ENCODE measurements at regions not wholly inside any gene's neighbourhood (a gene's known extent, or its start where the extent isn't known, plus 50 kb on each side); places are given as distances from the start of the nearest gene placed in this dataset.

- no peak for DNase-seq
Measured at GRCh38 chr5:26193626-26194025, 844.8 kb downstream of the CDH9 start.

GRCh38 chr5:26192486-26192885 lies 845.9 kb downstream of the CDH9 start:
- DNase-seq: no peak

- DNase-seq: no peak
Measured at GRCh38 chr5:26181582-26181981, 856.8 kb downstream of the CDH9 start.

- DNase-seq: no peak
Measured at GRCh38 chr5:26148569-26149107, 889.7 kb downstream of the CDH9 start.

GRCh38 chr5:26143259-26143658 lies 895.1 kb downstream of the CDH9 start:
- no peak for DNase-seq

GRCh38 chr5:26121338-26121737 lies 917.0 kb downstream of the CDH9 start:
- DNase-seq: no peak

GRCh38 chr5:26104175-26104574 lies 934.2 kb downstream of the CDH9 start:
- DNase-seq: no peak

GRCh38 chr5:26060212-26060611 lies 978.2 kb downstream of the CDH9 start:
- DNase-seq: no peak

- no peak for DNase-seq
Measured at GRCh38 chr5:26054594-26054993, 983.8 kb downstream of the CDH9 start.

- DNase-seq: no peak
Measured at GRCh38 chr5:26034813-26035212, 1003.6 kb downstream of the CDH9 start.

- DNase-seq: no peak
Measured at GRCh38 chr5:26031481-26031880, 1006.9 kb downstream of the CDH9 start.

- no peak for DNase-seq
Measured at GRCh38 chr5:26026044-26026443, 1012.3 kb downstream of the CDH9 start.

- no peak for DNase-seq
Measured at GRCh38 chr5:26024774-26025173, 1013.6 kb downstream of the CDH9 start.

- DNase-seq: no peak
Measured at GRCh38 chr5:26023361-26023760, 1015.0 kb downstream of the CDH9 start.

GRCh38 chr5:26014206-26014605 lies 1024.2 kb downstream of the CDH9 start:
- no peak for DNase-seq

- DNase-seq: no peak
Measured at GRCh38 chr5:26012078-26012477, 1026.3 kb downstream of the CDH9 start.

GRCh38 chr5:26009742-26010141 lies 1028.6 kb downstream of the CDH9 start:
- no peak for DNase-seq

GRCh38 chr5:26003966-26004365 lies 1034.4 kb downstream of the CDH9 start:
- DNase-seq: no peak

GRCh38 chr5:25995209-25995608 lies 1043.2 kb downstream of the CDH9 start:
- DNase-seq: no peak

GRCh38 chr5:25993701-25994100 lies 1044.7 kb downstream of the CDH9 start:
- no peak for DNase-seq

GRCh38 chr5:25991639-25992038 lies 1046.7 kb downstream of the CDH9 start:
- DNase-seq: no peak

- no peak for DNase-seq
Measured at GRCh38 chr5:25990771-25991170, 1047.6 kb downstream of the CDH9 start.

GRCh38 chr5:25979086-25979485 lies 1059.3 kb downstream of the CDH9 start:
- no peak for DNase-seq

- DNase-seq: no peak
Measured at GRCh38 chr5:25975885-25976284, 1062.5 kb downstream of the CDH9 start.

- no peak for DNase-seq
Measured at GRCh38 chr5:25974451-25974850, 1063.9 kb downstream of the CDH9 start.
